HG02642 (cell line): ENCODE measurements at regions not wholly inside any gene's neighbourhood (a gene's known extent, or its start where the extent isn't known, plus 50 kb on each side); places are given as distances from the start of the nearest gene placed in this dataset.
"Not testable (repeated sequence)": the region's sequence is repeated elsewhere in the genome, so short reads cannot be mapped to it uniquely, and the experiment has no call there.

Experiments used
- ATAC-seq: cut with Tn5 transposase; IDR thresholded peaks from one replicate; pipeline ENCODE4 v1.9.1; 2021; ENCODE audit warnings: mild to moderate bottlenecking; ENCODE audit not compliant: unreplicated experiment, poor library complexity

DNA sequence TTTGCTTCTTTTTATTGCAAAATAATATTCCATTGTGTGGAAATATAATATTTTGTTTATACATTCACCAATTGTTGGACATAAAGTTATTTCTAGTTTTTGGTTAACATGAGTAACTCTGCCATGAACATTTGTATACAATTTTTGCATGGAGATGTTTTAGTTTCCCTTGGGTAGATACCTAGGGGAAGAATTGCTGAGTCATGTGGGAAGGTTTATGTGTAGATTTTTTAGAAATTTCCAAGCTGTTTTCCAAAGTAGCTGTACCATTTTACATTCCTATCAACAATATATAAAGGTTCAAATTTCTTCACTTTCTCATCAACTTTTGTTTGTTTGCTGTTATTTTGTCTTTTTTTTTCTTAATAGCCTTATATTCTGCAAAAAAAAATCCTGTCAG lies 664.7 kb upstream of the FBXO33 start:
- ATAC-seq, result no peak

DNA sequence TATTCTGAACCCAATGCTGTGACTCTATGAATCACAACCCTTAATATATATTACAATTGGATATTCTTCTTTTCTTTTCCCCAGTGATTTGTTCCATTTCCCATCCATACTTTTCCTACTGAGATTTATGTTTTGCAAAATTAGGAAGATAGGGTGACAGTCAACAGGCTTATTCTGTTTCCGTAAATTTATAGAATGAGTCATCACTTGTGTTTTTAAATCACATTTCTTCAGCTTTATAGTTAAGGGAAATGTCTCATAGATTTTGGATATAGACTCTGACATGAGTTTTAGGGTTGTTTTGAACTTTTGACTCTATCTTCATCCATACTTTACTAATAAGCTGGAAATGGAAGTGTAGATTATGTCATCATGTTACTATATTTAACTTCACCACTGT lies 661.6 kb upstream of the FBXO33 start:
- no peak for ATAC-seq

GRCh38 chr14:40074169-40074568 lies 641.9 kb upstream of the FBXO33 start:
- ATAC-seq, result no peak

GRCh38 chr14:40072175-40072574 lies 639.9 kb upstream of the FBXO33 start:
- ATAC-seq, result no peak

- no peak for ATAC-seq
Measured at GRCh38 chr14:40058901-40059897, 627.0 kb upstream of the FBXO33 start.

GRCh38 chr14:40053416-40053815 lies 621.2 kb upstream of the FBXO33 start:
- no peak for ATAC-seq

GRCh38 chr14:40028991-40029390 lies 596.8 kb upstream of the FBXO33 start:
- no peak for ATAC-seq

DNA sequence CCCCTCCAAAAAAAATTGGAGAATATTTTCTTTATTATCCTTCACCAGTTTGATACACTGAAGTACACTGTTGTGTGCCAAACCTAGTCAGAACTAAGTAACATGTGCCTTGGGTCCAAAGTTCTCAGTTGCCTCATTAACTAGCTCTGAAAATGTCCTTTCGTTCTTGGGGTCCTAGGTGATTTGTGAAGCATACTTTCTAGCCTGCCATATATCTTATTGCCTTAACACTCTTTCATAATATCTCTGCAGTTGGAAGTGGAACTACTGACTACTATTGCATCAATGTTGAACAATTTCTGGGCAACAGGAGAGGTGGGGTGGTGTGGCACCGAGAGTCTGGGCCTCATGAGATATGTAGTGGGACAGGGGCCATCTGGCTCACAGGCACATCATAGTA lies 592.9 kb upstream of the FBXO33 start:
- no peak for ATAC-seq

GRCh38 chr14:40010961-40011360 lies 578.7 kb upstream of the FBXO33 start:
- ATAC-seq, result no peak

DNA sequence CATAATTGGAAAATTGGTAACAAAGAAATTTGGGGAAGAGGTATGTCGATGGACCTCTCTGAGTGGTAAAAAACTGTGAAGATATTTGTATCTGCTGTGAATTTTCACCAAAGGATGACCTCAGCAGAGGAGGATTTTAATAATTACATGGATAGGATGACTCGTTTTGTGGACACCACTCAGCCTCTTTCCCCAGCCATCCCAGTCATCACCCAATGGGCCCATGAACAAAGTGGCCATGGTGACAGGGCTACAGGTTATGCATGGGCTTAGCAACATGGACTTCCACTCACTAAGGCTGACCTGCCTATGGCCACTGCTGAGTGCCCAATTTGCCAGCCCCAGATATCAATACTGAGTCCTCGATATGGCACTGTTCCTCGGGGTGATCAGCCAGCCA lies 577.5 kb upstream of the FBXO33 start:
- ATAC-seq, result no peak

DNA sequence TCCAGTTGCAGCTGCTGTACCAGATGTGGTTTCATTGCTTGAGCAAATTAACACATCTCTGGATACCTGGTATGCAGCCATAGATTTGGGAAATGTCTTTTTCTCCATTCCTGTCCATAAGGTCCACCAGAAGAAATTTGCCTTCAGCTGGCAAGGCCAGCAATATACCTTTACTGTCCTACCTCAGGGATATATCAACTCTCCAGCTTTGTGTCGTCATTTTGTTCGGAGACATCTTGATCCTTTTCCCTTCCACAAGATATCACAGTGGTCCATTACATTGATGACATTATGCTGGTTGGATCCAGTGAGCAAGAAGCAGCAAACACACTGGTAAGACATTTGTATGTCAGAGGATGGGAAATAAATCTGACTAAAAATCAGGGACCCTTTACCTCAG lies 576.1 kb upstream of the FBXO33 start:
- not testable (repeated sequence) for ATAC-seq

DNA sequence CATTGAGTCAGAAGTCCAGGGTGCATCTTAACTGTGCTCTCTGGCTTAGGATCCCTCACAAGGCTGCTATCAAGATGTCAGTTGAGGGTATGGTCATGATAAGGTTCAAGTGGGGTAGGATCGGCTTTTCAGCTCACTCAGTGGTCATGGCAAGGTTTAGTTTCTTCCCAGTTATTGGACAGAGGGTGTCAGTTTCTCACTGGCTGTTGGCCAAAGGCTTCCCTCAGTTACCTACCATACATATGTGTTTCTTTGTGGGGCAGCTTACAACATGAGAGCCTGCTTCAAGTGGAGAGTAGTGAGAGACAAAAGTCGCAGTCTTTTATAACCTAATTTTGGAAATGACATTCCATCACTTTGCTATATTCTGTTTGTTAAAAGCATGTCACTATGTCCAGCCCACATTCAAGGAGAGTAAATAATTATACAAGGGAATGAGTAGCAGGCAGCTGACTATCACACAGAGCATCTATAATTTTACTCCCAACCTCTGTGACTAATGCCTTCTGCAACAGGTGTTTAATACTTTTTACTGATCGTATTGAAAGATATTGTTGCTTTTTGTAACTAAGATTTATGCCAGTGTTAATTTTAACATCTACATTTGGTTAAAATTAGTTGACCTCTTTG lies 572.8 kb upstream of the FBXO33 start:
- no peak for ATAC-seq

DNA sequence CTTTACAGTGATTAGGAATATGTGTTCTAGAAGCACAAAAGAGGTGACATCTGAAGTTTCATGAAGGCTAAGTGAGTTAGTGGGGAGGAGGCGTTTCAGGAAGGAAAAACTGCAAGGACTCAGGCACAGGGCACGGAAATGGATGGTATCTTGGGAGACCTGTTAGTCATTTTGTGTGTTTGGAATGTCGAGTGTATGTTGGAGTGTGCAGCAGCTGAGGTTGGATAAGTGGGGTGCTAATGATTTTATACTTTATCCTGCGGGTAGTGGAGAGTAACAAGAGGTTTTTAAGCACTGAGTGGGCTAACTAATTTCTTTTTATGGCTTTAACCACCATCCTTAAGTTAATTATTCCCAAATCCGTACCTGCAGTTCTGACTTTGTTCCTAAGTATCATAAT lies 571.5 kb upstream of the FBXO33 start:
- no peak for ATAC-seq

GRCh38 chr14:39998854-39999253 lies 566.6 kb upstream of the FBXO33 start:
- ATAC-seq, result no peak

GRCh38 chr14:39998114-39998513 lies 565.9 kb upstream of the FBXO33 start:
- no peak for ATAC-seq

GRCh38 chr14:39991041-39991440 lies 558.8 kb upstream of the FBXO33 start:
- ATAC-seq, result no peak

DNA sequence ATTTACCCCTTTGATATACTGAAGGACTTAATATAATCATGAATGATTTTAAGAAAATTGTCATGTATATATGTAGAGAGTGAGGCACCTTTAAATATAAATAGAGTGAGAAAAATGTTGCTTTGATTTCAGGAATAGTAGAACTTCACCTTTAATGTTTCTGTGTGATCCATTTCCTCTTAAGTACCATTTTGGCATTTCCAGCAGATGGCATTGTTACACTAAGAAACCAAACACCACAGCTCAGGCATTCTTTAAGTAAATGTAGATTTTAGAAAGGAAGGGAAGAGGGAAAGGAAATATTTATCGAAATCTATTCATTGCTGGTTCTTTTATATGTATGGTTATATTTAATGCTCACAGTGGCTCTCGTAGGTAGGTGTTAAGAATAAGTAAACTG lies 556.7 kb upstream of the FBXO33 start:
- no peak for ATAC-seq

- ATAC-seq, result no peak
Measured at GRCh38 chr14:39984323-39984722, 552.1 kb upstream of the FBXO33 start.

DNA sequence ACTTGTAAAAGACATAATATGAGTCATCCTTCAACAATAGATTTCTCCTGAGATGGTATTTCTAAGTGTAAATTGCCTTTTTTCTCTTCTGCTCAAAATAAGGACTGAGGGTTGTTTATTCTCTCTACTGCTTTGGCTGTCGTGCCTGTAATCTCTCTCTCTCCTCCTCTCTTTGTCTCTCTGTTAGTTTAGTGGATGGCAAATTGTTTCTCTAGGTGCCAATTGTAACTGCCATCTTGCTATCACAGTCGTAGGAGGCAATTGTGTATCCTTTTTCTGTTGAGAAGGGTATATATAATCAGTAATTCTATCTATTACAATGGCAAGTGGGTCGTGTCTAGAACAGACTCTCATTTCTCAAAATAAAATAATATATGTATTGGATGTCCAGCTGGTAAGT lies 545.0 kb upstream of the FBXO33 start:
- no peak for ATAC-seq

- ATAC-seq, result peak; percentile 99
Measured at GRCh38 chr14:39974036-39974435, 541.8 kb upstream of the FBXO33 start.

DNA sequence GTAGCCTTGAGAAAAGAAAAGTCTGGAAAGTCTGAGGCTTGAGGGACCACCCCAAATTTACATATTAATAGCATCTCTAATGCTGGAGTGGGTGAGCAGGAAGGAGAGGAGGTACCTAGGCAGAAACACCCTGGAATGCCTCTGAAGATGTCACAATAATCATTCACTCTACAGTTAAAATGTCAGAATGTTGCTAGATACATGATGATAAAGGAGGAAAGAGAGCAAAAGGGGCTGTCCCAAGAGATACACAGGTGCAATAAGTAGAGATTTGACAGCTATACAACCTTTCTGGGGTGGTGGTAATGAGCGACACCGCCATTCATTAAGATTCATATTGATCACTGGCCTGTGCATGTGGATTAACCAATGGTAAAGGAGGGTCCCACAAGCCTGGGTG lies 540.5 kb upstream of the FBXO33 start:
- ATAC-seq, result no peak

- peak; percentile 54 for ATAC-seq
Measured at GRCh38 chr14:39967885-39968284, 535.7 kb upstream of the FBXO33 start.
